Urinary bladder (tissue), 3 donors: ENCODE measurements at regions not wholly inside any gene's neighbourhood (a gene's known extent, or its start where the extent isn't known, plus 50 kb on each side); places are given as distances from the start of the nearest gene placed in this dataset.

Source experiments
- DNase-seq: peaks from one replicate; pipeline ENCODE4 v3.0.0-alpha.2; 2015; ENCODE audit errors: extremely low spot score
- H3K27ac ChIP-seq: one replicate; pipeline ENCODE4 v1.5.1; 2013; ENCODE audit warnings: low read depth, mild to moderate bottlenecking, moderate library complexity
- H3K36me3 ChIP-seq: one replicate; pipeline ENCODE4 v1.6.1; 2013; ENCODE audit warnings: mild to moderate bottlenecking, moderate library complexity; ENCODE audit not compliant: insufficient read depth
- H3K4me1 ChIP-seq: one replicate; pipeline ENCODE4 v1.6.1; 2013; ENCODE audit warnings: mild to moderate bottlenecking, moderate library complexity; ENCODE audit not compliant: insufficient read depth
- H3K4me3 ChIP-seq: one replicate; pipeline ENCODE4 v1.5.1; 2013; ENCODE audit warnings: low read depth, low read length
- WGBS: extraction: QIAGEN DNeasy Blood & Tissue Kit; methylation state at CpG from one replicate; pipeline ENCODE4 v1.1.7; 2013; 5-methylcytosine and 5-hydroxymethylcytosine counted together
- donor health status: healthy with polysubstance abuse.
- donor health status: healthy.

- H3K4me3 ChIP-seq = no peak overlapping the region
- DNase-seq = no peak
- H3K4me1 ChIP-seq = no peaks in the 10 kb centered on the region
These were observed 161.6 kb downstream of the C5orf15 start for GRCh38 chr5:133806847-133807246.

GRCh38 chr5:133801955-133802751 is 166.3 kb downstream of the C5orf15 start:
- Histone ChIP-seq H3K4me3 (no peak overlapping the region), H3K27ac (no peak overlapping the region), H3K36me3 (no peaks in the 10 kb centered on the region), H3K4me1 (no peaks in the 10 kb centered on the region)
- WGBS = 36% methylated on average over 8 of the region's 8 CpGs
- no peak for DNase-seq

More at GRCh38 chr5:133806847-133807246, 161.6 kb downstream of the C5orf15 start:
- 61% methylated on average over 3 of the region's 3 CpGs for WGBS
- Histone ChIP-seq H3K27ac (no peak overlapping the region), H3K36me3 (no peaks in the 10 kb centered on the region)

- Histone ChIP-seq H3K36me3 (no peaks in the 10 kb centered on the region), H3K27ac (no peak overlapping the region), H3K4me1 (no peaks in the 10 kb centered on the region), H3K4me3 (no peak overlapping the region)
- WGBS = 96% methylated on average over 7 of the region's 7 CpGs
- no peak for DNase-seq
These were observed 167.0 kb downstream of the C5orf15 start for GRCh38 chr5:133801431-133801830.

GRCh38 chr5:133799571-133800237 is 168.7 kb downstream of the C5orf15 start:
- Histone ChIP-seq H3K36me3 (no peaks in the 10 kb centered on the region), H3K27ac (no peak overlapping the region), H3K4me3 (no peak overlapping the region), H3K4me1 (no peaks in the 10 kb centered on the region)
- DNase-seq = no peak
- WGBS = 69% methylated on average over 8 of the region's 8 CpGs

- Histone ChIP-seq H3K4me1 (no peaks in the 10 kb centered on the region), H3K27ac (no peak overlapping the region), H3K36me3 (no peaks in the 10 kb centered on the region), H3K4me3 (no peak overlapping the region)
- no peak for DNase-seq
These were observed 171.3 kb downstream of the C5orf15 start for GRCh38 chr5:133797167-133797566.

- H3K4me1 ChIP-seq = no peaks in the 10 kb centered on the region
- no peaks in the 10 kb centered on the region for H3K36me3 ChIP-seq
- H3K4me3 ChIP-seq = no peak overlapping the region
- no peak overlapping the region for H3K27ac ChIP-seq
- no peak for DNase-seq
- 68% methylated on average over 5 of the region's 5 CpGs for whole genome bisulfite sequencing
These were observed 172.2 kb downstream of the C5orf15 start for GRCh38 chr5:133796186-133796585.

GRCh38 chr5:133794771-133795415 is 173.5 kb downstream of the C5orf15 start:
- WGBS = 65% methylated on average over 8 of the region's 8 CpGs
- no peak overlapping the region for H3K4me3 ChIP-seq
- no peaks in the 10 kb centered on the region for H3K36me3 ChIP-seq
- DNase-seq = no peak
- H3K4me1 ChIP-seq = no peaks in the 10 kb centered on the region
- no peak overlapping the region for H3K27ac ChIP-seq

- H3K36me3 ChIP-seq = no peaks in the 10 kb centered on the region
- no peaks in the 10 kb centered on the region for H3K4me1 ChIP-seq
- no peak overlapping the region for H3K27ac ChIP-seq
- H3K4me3 ChIP-seq = no peak overlapping the region
- WGBS = 85% methylated on average over 8 of the region's 8 CpGs
- no peak for DNase-seq
These were observed 174.5 kb downstream of the C5orf15 start for GRCh38 chr5:133793756-133794465.

- WGBS = 36% methylated on average over 4 of the region's 4 CpGs
- H3K4me3 ChIP-seq = no peak overlapping the region
- no peak for DNase-seq
These were observed 175.8 kb downstream of the C5orf15 start for GRCh38 chr5:133792655-133793054.

GRCh38 chr5:133792024-133792423 is 176.4 kb downstream of the C5orf15 start:
- Histone ChIP-seq H3K36me3 (no peaks in the 10 kb centered on the region), H3K4me1 (no peaks in the 10 kb centered on the region)
- no peak for DNase-seq

More at GRCh38 chr5:133792655-133793054, 175.8 kb downstream of the C5orf15 start:
- H3K4me1 ChIP-seq = no peaks in the 10 kb centered on the region
- no peaks in the 10 kb centered on the region for H3K36me3 ChIP-seq
- H3K27ac ChIP-seq = no peak overlapping the region

GRCh38 chr5:133790898-133791297 is 177.5 kb downstream of the C5orf15 start:
- Histone ChIP-seq H3K4me3 (no peak overlapping the region), H3K27ac (no peak overlapping the region), H3K4me1 (no peaks in the 10 kb centered on the region), H3K36me3 (no peaks in the 10 kb centered on the region)
- DNase-seq = no peak
- WGBS = 93% methylated on average over 1 of the region's 1 CpG

More at GRCh38 chr5:133792024-133792423, 176.4 kb downstream of the C5orf15 start:
- no peak overlapping the region for H3K27ac ChIP-seq
- no peak overlapping the region for H3K4me3 ChIP-seq

GRCh38 chr5:133789428-133789827 is 177.1 kb upstream of the FSTL4 start:
- WGBS = 77% methylated on average over 3 of the region's 3 CpGs
- Histone ChIP-seq H3K4me3 (no peak overlapping the region), H3K4me1 (no peaks in the 10 kb centered on the region), H3K36me3 (no peaks in the 10 kb centered on the region), H3K27ac (no peak overlapping the region)
- DNase-seq = no peak

GRCh38 chr5:133788121-133788520 is 175.8 kb upstream of the FSTL4 start:
- 94% methylated on average over 11 of the region's 11 CpGs for WGBS
- Histone ChIP-seq H3K4me3 (no peak overlapping the region), H3K4me1 (no peaks in the 10 kb centered on the region), H3K36me3 (no peaks in the 10 kb centered on the region), H3K27ac (no peak overlapping the region)
- no peak for DNase-seq
